HG02840 (cell line): ENCODE measurements at regions not wholly inside any gene's neighbourhood (a gene's known extent, or its start where the extent isn't known, plus 50 kb on each side); places are given as distances from the start of the nearest gene placed in this dataset.
"Not testable (repeated sequence)": the region's sequence is repeated elsewhere in the genome, so short reads cannot be mapped to it uniquely, and the experiment has no call there.

Experiments used
- ATAC-seq: cut with Tn5 transposase; IDR thresholded peaks from one replicate; pipeline ENCODE4 v1.9.1; 2021; ENCODE audit warnings: mild to moderate bottlenecking, moderate library complexity, moderate number of reproducible peaks; ENCODE audit not compliant: unreplicated experiment, low FRiP score

GRCh38 chr13:31515427-31515826, 223.9 kb upstream of the RXFP2 start:
- ATAC-seq = no peak

DNA sequence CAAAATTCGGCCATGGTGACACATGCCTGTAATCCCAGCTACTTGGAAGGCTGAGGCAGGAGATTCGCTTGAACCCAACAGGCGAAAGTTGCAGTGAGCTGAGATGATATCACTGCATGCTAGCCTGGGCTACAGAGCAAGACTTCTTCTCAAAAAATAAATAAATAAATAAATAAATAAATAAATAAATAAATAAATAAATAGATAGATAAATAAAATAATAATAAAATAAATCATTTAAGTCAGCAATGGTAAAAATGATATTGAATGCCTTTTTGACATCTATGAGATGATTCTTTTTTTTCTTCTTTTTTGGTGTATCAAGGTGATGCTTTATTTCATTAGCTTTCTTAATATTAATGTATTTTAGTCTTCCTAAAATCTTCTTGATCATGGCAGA, 221.7 kb upstream of the RXFP2 start:
- no peak for ATAC-seq

- ATAC-seq = no peak
Observed at GRCh38 chr13:31518645-31519044, 220.7 kb upstream of the RXFP2 start.

DNA sequence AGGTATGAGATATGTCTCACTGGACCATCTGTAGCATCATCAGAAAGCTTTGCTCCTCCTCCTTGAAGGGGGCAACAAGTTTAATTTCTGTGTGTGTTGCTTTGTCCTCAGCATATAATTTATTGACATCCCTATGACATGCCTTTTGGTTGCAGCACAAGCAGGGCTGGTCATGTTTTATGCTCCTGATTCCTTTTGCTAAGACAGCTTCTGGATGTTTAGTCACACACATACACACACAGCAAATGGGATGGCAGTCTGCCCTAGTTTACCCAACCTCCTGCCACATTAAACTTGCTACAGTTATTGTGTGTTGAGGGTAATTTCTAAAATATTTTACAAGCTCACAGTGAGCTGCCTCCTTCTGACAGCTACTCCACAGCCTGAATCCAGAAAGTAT, 217.9 kb upstream of the RXFP2 start:
- ATAC-seq = no peak

DNA sequence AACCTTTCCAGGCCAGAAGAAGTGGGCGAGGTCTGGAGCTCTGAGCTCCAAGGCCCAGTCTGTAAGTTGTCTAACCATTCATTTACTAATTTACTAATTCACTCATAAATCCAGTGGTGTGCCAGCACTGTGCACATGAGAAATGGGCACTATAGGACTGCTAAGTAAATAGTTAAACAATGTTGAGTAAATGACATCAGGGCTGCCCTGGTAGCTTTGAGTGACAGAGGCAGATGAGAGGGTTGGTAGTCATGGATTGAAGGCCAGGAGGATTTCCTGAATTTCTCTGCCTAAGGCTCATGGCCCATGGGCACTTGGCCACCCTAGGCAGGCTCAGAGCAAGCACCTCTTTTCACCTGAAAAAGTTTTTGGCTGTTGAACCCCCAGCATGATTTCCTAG, 216.9 kb upstream of the RXFP2 start:
- no peak for ATAC-seq

DNA sequence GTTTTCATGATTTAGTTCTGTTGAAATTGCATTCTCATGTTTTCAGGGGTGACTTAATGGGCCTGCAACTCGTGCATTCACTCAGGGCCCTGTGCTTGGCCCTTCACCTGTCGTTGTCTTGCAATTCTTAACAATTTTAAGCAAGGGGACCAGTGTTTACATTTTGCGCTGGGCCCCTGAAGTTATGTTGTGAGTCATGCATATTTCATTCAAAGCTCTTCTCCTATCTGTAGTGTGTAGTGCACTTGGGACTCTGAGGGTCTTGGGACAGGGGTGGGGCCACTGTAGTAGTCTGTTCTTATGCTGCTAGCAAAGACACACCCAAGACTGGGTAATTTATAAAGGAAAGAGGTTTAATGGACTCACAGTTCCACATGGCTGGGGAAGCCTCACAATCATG, 211.2 kb upstream of the RXFP2 start:
- ATAC-seq = no peak

- no peak for ATAC-seq
Observed at GRCh38 chr13:31528758-31529157, 210.6 kb upstream of the RXFP2 start.

DNA sequence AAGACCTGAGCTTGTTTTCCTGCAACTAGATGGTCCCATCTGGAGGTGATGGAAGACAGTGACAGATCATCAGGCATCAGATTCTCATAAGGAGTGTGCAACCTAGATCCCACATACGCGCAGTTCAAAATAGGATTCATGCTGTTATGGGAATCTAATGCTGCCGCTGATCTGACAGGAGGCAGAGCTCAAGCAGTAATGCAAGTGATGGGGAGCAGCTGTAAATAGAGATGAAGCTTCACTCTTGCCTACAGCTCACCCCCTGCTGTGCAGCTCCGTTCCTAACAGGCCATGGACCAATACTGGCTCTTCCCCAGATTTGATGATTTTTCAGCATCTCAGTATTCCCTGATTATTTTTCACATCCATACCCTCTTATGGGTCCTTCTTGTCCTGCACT, 208.4 kb upstream of the RXFP2 start:
- ATAC-seq = no peak

DNA sequence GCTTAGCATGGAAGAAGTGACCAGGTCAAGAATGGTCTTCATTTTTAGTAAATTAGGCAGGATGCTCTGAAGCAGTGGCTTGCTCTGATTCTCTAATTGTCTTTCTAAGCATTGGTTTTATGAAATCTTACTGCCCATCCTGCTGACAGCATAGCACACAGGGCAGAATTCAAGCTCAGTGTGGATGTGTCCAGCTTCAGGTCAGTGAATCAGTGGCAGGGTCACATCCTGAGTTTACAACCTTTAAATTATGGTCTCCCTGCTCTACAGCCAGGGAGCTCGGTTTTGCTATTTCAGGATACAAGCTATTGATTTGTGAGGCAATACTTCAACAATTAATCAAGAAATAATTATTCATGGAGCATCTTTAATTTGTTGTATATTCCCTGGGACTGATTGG, 202.3 kb upstream of the RXFP2 start:
- ATAC-seq = no peak

DNA sequence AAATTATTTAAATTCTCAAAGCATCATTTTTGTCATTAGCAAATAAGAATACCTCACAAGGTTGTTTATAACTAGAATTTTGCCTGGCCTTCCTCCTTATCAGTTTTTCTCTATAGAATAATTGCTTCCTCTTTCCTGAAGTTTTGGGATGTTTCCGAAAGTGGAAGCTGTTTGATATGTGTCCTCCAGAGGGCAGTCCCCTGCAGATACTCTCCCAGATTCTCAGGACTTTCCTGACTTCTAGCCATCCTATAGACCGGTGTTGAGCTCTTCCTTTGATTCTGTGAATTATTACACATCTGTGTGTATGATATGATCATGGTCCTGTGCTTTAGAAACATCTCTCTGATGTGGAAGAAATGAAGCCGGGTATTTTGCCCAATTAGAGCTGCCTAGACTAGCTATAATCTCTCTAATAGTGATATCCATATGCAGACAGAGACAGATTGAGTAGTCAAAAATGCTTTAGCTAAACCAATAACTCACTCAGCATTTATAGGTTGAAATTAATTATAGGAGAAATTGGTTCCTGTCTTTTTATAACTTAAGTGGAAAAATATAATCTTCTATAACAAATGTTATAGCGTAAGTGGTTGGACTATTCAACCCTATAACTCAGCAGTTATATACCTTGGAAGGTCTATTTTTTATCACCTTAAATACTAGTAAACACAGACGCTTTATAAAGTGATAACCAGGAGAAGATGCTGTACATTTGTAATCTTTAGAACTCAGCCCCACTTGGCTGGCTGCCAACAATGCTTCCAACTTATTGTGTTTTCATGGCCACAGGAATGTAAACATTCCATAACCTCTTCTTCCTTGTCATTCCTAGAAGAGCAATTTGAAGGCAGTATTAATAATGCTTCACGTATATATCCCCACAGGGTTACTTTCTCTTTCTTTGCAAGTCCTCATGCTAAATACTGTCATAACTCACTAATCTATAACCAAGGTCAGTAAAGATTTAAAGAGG, 201.0 kb upstream of the RXFP2 start:
- no peak for ATAC-seq

DNA sequence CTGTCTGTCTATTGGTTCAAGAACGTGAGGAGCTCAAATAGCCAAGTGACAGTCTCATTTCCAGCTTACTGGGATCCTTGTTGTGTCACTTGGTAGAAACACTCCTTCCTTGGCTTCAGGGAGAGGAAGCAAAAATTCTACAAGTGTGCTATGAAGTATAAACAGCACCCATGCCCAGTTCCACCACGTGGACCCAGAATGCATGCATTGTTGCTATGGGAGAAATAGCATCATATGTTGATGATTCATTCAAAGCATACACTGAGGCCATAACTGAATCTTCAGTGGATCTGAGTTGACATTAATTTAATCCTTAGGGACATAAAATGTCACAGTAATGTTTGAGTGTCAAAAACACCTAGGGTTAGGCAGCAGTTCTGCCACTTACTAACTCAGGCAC, 199.0 kb upstream of the RXFP2 start:
- ATAC-seq = no peak

DNA sequence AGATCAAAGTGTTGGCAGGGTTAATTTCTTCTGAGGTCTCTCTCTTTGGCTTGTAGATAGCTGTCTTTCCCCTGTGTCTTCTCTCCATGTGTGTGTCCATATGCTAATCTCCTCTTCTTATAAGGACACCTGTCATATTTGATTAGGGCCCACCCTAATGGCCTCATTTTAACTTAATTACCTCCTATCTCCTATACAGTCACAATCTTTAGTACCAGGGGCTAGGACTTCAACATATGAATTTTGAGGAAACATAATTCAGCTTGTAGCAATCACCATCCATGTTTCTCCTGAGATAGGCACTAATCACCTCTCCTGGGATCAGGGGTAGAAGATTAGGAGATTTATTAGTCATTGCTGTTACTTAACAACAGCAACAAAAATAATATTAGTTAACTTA, 196.1 kb upstream of the RXFP2 start:
- no peak for ATAC-seq

- ATAC-seq = no peak
Observed at GRCh38 chr13:31545616-31546015, 193.7 kb upstream of the RXFP2 start.

DNA sequence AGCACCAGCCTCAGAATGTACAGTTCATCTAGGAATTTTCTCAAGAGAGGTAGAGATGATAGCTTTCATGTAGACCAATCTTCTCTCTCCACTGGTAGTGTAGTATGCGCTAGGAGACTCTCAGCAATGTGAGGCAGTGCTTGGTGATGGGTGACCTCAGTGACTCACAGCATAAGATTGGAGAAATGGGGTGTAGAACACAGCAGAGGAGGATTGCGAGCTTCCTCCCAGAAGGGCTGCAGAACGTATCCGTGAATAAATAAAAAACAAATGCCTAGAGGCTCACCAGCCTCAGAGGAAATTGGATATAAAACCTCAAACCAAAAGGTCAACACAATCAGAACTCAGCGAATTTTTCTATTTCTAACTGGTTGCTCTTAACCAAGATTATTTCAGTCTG, 182.9 kb upstream of the RXFP2 start:
- no peak for ATAC-seq

GRCh38 chr13:31584221-31584620, 155.1 kb upstream of the RXFP2 start:
- ATAC-seq = not testable (repeated sequence)

- no peak for ATAC-seq
Observed at GRCh38 chr13:31587698-31588266, 151.5 kb upstream of the RXFP2 start.

DNA sequence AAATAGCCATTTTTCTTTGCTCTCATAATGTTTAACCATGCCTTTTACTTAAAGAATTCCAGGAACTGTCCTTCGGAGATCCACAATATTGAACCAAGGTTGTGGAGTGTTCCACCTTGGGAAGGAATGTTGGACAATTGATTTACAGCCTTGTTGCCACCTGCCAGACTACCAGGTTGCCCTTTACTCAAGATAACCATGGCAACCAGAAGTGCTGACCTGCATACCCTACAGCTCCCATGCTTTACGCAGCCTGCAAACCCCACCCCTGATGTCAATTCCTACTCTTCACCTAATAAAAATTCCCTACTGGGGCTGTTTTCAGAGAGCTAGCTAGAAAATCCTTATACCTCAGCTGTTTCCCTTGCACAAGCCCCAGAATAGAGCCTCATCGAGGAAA, 151.0 kb upstream of the RXFP2 start:
- no peak for ATAC-seq

DNA sequence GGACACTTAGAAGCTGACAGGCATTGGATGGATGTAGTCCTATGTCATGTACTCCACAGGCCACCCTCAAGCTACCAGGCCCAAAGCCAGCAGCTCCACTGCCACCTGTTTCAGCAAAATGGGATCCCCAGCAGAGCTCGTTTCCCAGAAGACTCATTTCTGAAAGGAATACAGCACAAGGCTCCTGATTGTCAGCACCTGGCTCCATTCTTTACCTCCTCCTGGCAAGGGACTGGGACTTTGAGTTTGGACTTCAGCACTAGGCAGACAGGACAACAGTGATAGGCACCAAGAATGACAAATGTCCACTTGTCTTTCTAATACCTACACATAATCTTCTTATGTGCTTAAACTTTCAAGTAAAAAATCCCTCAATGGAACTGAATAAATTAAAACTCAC, 150.4 kb upstream of the RXFP2 start:
- no peak for ATAC-seq

DNA sequence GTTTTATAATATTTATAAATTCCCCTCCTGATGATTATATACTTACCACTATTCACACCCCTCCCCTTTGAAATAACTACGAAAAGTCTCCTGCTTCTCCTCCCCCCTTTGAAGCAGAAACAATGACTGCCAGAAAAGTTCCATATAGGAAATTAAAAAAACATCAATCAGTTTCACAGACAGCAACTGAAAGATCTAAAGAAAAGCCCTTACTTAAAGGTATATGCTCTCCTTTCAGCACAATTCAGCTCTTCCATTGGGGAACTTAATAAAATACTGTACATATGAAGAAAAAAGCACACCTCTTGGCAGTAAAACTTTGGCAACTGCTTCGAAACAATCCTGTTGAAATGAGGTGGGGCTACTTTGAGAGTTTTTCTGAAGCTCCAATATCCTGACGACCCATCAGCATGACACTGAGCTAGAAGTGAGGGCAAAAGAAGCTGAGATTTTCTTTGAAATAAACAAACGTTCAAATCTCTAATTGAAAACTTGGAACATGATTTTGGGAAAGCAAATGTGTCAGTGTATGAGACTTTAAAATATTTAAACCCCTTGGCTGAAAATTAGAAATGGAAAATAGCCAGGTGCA, 147.6 kb upstream of the RXFP2 start:
- ATAC-seq = no peak

DNA sequence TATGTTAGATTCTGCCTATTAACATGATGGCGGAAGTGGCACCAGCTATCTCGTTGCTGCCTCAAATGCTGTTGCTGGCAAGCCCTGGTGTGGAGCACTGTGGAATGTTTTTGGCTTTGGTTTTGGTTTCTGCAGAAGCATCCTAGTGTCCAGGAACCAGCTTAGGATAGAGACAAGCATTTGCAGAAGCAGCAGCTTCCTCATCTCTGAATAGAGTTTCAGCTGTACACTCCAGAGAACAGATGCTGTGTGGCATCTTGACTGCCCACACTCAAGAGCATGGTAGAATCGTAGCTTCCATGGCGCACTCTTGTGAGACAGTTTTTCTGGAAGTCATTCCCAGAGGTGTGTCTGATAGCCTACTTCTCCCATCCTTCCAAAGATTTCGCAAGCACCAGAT, 145.3 kb upstream of the RXFP2 start:
- no peak for ATAC-seq

DNA sequence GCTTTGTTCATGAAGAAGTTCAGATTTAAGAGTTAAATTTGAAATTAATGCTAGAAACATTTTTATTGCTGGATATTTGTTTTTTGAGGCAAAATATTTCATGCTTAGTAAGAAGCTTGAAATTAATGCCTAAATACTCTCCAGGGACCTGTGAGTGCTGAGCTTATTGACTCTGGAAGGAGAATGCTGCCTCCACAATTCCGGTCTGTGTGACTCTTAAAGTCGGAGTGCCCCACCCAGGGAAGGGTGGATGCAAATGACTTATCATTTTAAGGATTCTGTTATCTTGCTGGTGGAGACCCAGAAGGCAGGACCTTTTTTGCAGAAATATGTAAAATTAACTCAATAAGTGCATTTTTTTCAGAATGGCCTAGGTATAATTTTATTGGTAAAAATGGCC, 143.8 kb upstream of the RXFP2 start:
- no peak for ATAC-seq

GRCh38 chr13:31598990-31599389, 140.3 kb upstream of the RXFP2 start:
- ATAC-seq = no peak
